WTC11 (cell line): ENCODE measurements at regions not wholly inside any gene's neighbourhood (a gene's known extent, or its start where the extent isn't known, plus 50 kb on each side); places are given as distances from the start of the nearest gene placed in this dataset.

Experiments used
- ATAC-seq: fragments of 200-7000 bp; cut with Tn5 transposase; 2 replicates; pipeline ENCODE4 v1.10.0; 2021; ENCODE audit warnings: mild to moderate bottlenecking, moderate library complexity
- CTCF ChIA-PET: fragments of 300-600 bp; sonication (Branson Sonifier 250); formaldehyde crosslinking; loops from one replicate; lab custom pipeline; 2021; ENCODE audit warnings: antibody characterized with exemption; lab: Charles Lee
- POLR2A ChIA-PET: fragments of 350-600 bp; sonication (Branson Sonifier 250); formaldehyde crosslinking; loops from one replicate; lab custom pipeline; 2021; ENCODE audit warnings: antibody characterized with exemption; lab: Charles Lee
- DNase-seq: peaks from one replicate; pipeline ENCODE4 v3.0.0; 2021; ENCODE audit warnings: low spot score
- H3K27ac Mint-ChIP-seq: 2 replicates; pipeline ENCODE4 v1.8.0; 2021; ENCODE audit warnings: mixed read lengths
- H3K27me3 Mint-ChIP-seq: 2 replicates; pipeline ENCODE4 v1.8.0; 2021; ENCODE audit warnings: low read depth, mild to moderate bottlenecking, moderate library complexity, mixed read lengths
- H3K36me3 Mint-ChIP-seq: 2 replicates; pipeline ENCODE4 v1.8.0; 2021; ENCODE audit warnings: mixed read lengths
- H3K4me1 Mint-ChIP-seq: 2 replicates; pipeline ENCODE4 v1.8.0; 2022; ENCODE audit warnings: mixed read lengths
- H3K4me3 Mint-ChIP-seq: 2 replicates; pipeline ENCODE4 v1.8.0; 2021; ENCODE audit warnings: mild to moderate bottlenecking, moderate library complexity, mixed read lengths
- H3K9me3 Mint-ChIP-seq: 2 replicates; pipeline ENCODE4 v1.8.0; 2021; ENCODE audit warnings: mixed read lengths
- AFF4 ChIP-seq: sonication (generic); formaldehyde crosslinking; IDR thresholded peaks from 2 replicates; pipeline ENCODE4 v1.8.1; 2023; ENCODE audit warnings: mild to moderate bottlenecking, missing genetic modification reagents, borderline replicate concordance
- CBFB ChIP-seq: sonication (generic); formaldehyde crosslinking; IDR thresholded peaks from 2 replicates; pipeline ENCODE4 v1.8.1; 2022; ENCODE audit warnings: mild to moderate bottlenecking, low read depth, missing genetic modification reagents
- KAT7 ChIP-seq: sonication (generic); formaldehyde crosslinking; IDR thresholded peaks from 2 replicates; pipeline ENCODE4 v1.8.1; 2023; ENCODE audit warnings: missing genetic modification reagents, mild to moderate bottlenecking, borderline replicate concordance
- MXD4 ChIP-seq: fragments of 250-450 bp; sonication (Bioruptor Pico); IDR thresholded peaks from 2 replicates; pipeline ENCODE4 v1.8.0; 2021; ENCODE audit warnings: mild to moderate bottlenecking, moderate library complexity, borderline replicate concordance
- NFYB ChIP-seq: sonication (generic); formaldehyde crosslinking; conservative IDR thresholded peaks from 2 replicates; pipeline ENCODE4 v1.8.0; 2022; ENCODE audit warnings: low read depth, missing genetic modification reagents
- NR3C1 ChIP-seq: sonication (generic); formaldehyde crosslinking; conservative IDR thresholded peaks from 2 replicates; pipeline ENCODE4 v1.8.1; 2023; ENCODE audit warnings: low read depth, mild to moderate bottlenecking, missing genetic modification reagents
- TEAD4 ChIP-seq: sonication (generic); formaldehyde crosslinking; IDR thresholded peaks from 2 replicates; pipeline ENCODE4 v1.8.0; 2022; ENCODE audit warnings: mild to moderate bottlenecking, missing genetic modification reagents
- USF1 ChIP-seq: sonication (generic); formaldehyde crosslinking; IDR thresholded peaks from 2 replicates; pipeline ENCODE4 v1.8.0; 2022; ENCODE audit warnings: mild to moderate bottlenecking, missing genetic modification reagents
- ZMAT4 ChIP-seq: fragments of 250-450 bp; sonication (Bioruptor Pico); IDR thresholded peaks from 2 replicates; pipeline ENCODE4 v1.9.0; 2021; ENCODE audit warnings: mild to moderate bottlenecking
- ZNF138 ChIP-seq: sonication (generic); formaldehyde crosslinking; conservative IDR thresholded peaks from 2 replicates; pipeline ENCODE4 v1.8.1; 2022; ENCODE audit warnings: mild to moderate bottlenecking, moderate library complexity, missing genetic modification reagents
- ZNF423 ChIP-seq: fragments of 250-450 bp; sonication (Bioruptor Pico); IDR thresholded peaks from 2 replicates; pipeline ENCODE4 v2.1.2; 2022; ENCODE audit warnings: mild to moderate bottlenecking, moderate library complexity
- TF ChIP-seq, protein P1 (sequence below): sonication (generic); formaldehyde crosslinking; IDR thresholded peaks from 2 replicates; pipeline ENCODE4 v1.8.1; 2022; ENCODE audit warnings: missing genetic modification reagents, borderline replicate concordance
- TF ChIP-seq, protein P2 (sequence below): sonication (generic); formaldehyde crosslinking; IDR thresholded peaks from 2 replicates; pipeline ENCODE4 v1.8.1; 2022; ENCODE audit warnings: low read depth, missing genetic modification reagents, borderline replicate concordance
- TF ChIP-seq, protein P3 (sequence below): fragments of 250-450 bp; sonication (Bioruptor Pico); IDR thresholded peaks from 2 replicates; pipeline ENCODE4 v2.1.2; 2022; ENCODE audit warnings: mild to moderate bottlenecking, moderate library complexity
- TF ChIP-seq, protein P4 (sequence below): sonication (generic); formaldehyde crosslinking; IDR thresholded peaks from 2 replicates; pipeline ENCODE4 v1.8.0; 2023; ENCODE audit warnings: missing genetic modification reagents, mild to moderate bottlenecking, borderline replicate concordance

- TF ChIP-seq, protein P1, sequence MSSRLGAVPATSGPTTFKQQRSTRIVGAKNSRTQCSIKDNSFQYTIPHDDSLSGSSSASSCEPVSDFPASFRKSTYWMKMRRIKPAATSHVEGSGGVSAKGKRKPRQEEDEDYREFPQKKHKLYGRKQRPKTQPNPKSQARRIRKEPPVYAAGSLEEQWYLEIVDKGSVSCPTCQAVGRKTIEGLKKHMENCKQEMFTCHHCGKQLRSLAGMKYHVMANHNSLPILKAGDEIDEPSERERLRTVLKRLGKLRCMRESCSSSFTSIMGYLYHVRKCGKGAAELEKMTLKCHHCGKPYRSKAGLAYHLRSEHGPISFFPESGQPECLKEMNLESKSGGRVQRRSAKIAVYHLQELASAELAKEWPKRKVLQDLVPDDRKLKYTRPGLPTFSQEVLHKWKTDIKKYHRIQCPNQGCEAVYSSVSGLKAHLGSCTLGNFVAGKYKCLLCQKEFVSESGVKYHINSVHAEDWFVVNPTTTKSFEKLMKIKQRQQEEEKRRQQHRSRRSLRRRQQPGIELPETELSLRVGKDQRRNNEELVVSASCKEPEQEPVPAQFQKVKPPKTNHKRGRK: no peak
- TF ChIP-seq USF1 (no peak), ZNF423 (CRISPR knock-in tag) (no peak)
Observed at GRCh38 chr14:75361751-75362433, 65.9 kb upstream of the JDP2 start (continued).

GRCh38 chr14:75363130-75363529, 64.7 kb upstream of the JDP2 start:
- Mint-ChIP-seq H3K4me3 (no peak overlapping the region), H3K9me3 (no peaks in the 10 kb centered on the region), H3K27me3 (peaks cover 3% of the 10 kb centered on the region; the same call in 1 of the 2 replicates), H3K36me3 (no peaks in the 10 kb centered on the region), H3K27ac (no peak overlapping the region), H3K4me1 (no peaks in the 10 kb centered on the region)
- ATAC-seq (no peak), DNase-seq (no peak)
- ChIA-PET POLR2A (no interaction called here), CTCF (no interaction called here)
- TF ChIP-seq NFYB (CRISPR knock-in tag): 0 out of 2 replicates have a peak, but pooled peaks have one; percentile 30
- TF ChIP-seq TEAD4 (CRISPR knock-in tag): no peak

- Mint-ChIP-seq H3K9me3 (peaks cover 3% of the 10 kb centered on the region), H3K27me3 (peaks cover 3% of the 10 kb centered on the region; the same call in 1 of the 2 replicates), H3K27ac (no peak overlapping the region), H3K4me3 (no peak overlapping the region), H3K36me3 (peaks cover 1% of the 10 kb centered on the region), H3K4me1 (no peaks in the 10 kb centered on the region)
- DNase-seq (no peak), ATAC-seq (no peak)
- CTCF ChIA-PET: no interaction called here
- POLR2A ChIA-PET: no interaction called here
- TF ChIP-seq, protein P2, sequence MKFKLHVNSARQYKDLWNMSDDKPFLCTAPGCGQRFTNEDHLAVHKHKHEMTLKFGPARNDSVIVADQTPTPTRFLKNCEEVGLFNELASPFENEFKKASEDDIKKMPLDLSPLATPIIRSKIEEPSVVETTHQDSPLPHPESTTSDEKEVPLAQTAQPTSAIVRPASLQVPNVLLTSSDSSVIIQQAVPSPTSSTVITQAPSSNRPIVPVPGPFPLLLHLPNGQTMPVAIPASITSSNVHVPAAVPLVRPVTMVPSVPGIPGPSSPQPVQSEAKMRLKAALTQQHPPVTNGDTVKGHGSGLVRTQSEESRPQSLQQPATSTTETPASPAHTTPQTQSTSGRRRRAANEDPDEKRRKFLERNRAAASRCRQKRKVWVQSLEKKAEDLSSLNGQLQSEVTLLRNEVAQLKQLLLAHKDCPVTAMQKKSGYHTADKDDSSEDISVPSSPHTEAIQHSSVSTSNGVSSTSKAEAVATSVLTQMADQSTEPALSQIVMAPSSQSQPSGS (CRISPR knock-in tag): no peak
- TF ChIP-seq MXD4 (no peak), NR3C1 (CRISPR knock-in tag) (no peak), ZNF138 (CRISPR knock-in tag) (no peak), AFF4 (no peak), ZMAT4 (CRISPR knock-in tag) (no peak), CBFB (CRISPR knock-in tag) (no peak), KAT7 (CRISPR knock-in tag) (no peak)
- TF ChIP-seq, protein P3, sequence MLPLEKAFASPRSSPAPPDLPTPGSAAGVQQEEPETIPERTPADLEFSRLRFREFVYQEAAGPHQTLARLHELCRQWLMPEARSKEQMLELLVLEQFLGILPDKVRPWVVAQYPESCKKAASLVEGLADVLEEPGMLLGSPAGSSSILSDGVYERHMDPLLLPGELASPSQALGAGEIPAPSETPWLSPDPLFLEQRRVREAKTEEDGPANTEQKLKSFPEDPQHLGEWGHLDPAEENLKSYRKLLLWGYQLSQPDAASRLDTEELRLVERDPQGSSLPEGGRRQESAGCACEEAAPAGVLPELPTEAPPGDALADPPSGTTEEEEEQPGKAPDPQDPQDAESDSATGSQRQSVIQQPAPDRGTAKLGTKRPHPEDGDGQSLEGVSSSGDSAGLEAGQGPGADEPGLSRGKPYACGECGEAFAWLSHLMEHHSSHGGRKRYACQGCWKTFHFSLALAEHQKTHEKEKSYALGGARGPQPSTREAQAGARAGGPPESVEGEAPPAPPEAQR (CRISPR knock-in tag): no peak
- TF ChIP-seq, protein P4, sequence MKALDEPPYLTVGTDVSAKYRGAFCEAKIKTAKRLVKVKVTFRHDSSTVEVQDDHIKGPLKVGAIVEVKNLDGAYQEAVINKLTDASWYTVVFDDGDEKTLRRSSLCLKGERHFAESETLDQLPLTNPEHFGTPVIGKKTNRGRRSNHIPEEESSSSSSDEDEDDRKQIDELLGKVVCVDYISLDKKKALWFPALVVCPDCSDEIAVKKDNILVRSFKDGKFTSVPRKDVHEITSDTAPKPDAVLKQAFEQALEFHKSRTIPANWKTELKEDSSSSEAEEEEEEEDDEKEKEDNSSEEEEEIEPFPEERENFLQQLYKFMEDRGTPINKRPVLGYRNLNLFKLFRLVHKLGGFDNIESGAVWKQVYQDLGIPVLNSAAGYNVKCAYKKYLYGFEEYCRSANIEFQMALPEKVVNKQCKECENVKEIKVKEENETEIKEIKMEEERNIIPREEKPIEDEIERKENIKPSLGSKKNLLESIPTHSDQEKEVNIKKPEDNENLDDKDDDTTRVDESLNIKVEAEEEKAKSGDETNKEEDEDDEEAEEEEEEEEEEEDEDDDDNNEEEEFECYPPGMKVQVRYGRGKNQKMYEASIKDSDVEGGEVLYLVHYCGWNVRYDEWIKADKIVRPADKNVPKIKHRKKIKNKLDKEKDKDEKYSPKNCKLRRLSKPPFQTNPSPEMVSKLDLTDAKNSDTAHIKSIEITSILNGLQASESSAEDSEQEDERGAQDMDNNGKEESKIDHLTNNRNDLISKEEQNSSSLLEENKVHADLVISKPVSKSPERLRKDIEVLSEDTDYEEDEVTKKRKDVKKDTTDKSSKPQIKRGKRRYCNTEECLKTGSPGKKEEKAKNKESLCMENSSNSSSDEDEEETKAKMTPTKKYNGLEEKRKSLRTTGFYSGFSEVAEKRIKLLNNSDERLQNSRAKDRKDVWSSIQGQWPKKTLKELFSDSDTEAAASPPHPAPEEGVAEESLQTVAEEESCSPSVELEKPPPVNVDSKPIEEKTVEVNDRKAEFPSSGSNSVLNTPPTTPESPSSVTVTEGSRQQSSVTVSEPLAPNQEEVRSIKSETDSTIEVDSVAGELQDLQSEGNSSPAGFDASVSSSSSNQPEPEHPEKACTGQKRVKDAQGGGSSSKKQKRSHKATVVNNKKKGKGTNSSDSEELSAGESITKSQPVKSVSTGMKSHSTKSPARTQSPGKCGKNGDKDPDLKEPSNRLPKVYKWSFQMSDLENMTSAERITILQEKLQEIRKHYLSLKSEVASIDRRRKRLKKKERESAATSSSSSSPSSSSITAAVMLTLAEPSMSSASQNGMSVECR: no peak
Observed at GRCh38 chr14:75363570-75364227, 64.1 kb upstream of the JDP2 start.
